Esophagus squamous epithelium (tissue), 4 donors: ENCODE measurements at regions not wholly inside any gene's neighbourhood (a gene's known extent, or its start where the extent isn't known, plus 50 kb on each side); places are given as distances from the start of the nearest gene placed in this dataset.

Experiments used
- CTCF ChIP-seq, 6 experiments: fragments of 450-650 bp in 4 of 6; fragments of 200-600 bp in 2 of 6; sonication (generic) in 2 of 6; IDR thresholded peaks; one replicate each; pipeline ENCODE4 v1.5.1; 2016 to 2019; ENCODE audit warnings: antibody characterized with exemption in 6 of 6, mild to moderate bottlenecking in 4 of 6, moderate library complexity in 4 of 6
- POLR2A ChIP-seq, 4 donors: fragments of 450-650 bp; IDR thresholded peaks; one replicate each; pipeline ENCODE4 v1.6.1; 2017; ENCODE audit warnings: antibody characterized with exemption in 4 of 4, mild to moderate bottlenecking in 4 of 4, moderate library complexity in 3 of 4

- no peak for TF ChIP-seq CTCF (IDR thresholded peaks at IDR 0.05)
- TF ChIP-seq POLR2A (IDR thresholded peaks at IDR 0.05): no peak
Observed at GRCh38 chr12:111221062-111222026, 147.6 kb downstream of the PHETA1 start.
